OCI-LY3 (cell line): ENCODE measurements at regions not wholly inside any gene's neighbourhood (a gene's known extent, or its start where the extent isn't known, plus 50 kb on each side); places are given as distances from the start of the nearest gene placed in this dataset.

Experiments used
- EZH2phosphoT487 ChIP-seq: fragments of 200-600 bp; shearing (Covaris generic); IDR thresholded peaks from 2 replicates; pipeline ENCODE4 v1.6.1; 2018; ENCODE audit warnings: antibody characterized with exemption, mixed run types, low read depth
- TF ChIP-seq, protein P1 (sequence below): fragments of 200-600, 300-600 bp; sonication (generic); IDR thresholded peaks from 2 replicates; pipeline ENCODE4 v1.5.1; 2014; ENCODE audit warnings: antibody characterized with exemption, low read length, low read depth

GRCh38 chr13:109649713-109650112 lies 136.7 kb downstream of the IRS2 start:
- TF ChIP-seq, protein P1, sequence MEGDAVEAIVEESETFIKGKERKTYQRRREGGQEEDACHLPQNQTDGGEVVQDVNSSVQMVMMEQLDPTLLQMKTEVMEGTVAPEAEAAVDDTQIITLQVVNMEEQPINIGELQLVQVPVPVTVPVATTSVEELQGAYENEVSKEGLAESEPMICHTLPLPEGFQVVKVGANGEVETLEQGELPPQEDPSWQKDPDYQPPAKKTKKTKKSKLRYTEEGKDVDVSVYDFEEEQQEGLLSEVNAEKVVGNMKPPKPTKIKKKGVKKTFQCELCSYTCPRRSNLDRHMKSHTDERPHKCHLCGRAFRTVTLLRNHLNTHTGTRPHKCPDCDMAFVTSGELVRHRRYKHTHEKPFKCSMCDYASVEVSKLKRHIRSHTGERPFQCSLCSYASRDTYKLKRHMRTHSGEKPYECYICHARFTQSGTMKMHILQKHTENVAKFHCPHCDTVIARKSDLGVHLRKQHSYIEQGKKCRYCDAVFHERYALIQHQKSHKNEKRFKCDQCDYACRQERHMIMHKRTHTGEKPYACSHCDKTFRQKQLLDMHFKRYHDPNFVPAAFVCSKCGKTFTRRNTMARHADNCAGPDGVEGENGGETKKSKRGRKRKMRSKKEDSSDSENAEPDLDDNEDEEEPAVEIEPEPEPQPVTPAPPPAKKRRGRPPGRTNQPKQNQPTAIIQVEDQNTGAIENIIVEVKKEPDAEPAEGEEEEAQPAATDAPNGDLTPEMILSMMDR, result no peak
- TF ChIP-seq EZH2phosphoT487, result no peak
